ENCODE measurements at regions not wholly inside any gene's neighbourhood (a gene's known extent, or its start where the extent isn't known, plus 50 kb on each side); places are given as distances from the start of the nearest gene placed in this dataset.

GRCh38 chr9:82621447-82621846, 441.5 kb downstream of the RASEF start:
- Mint-ChIP-seq H3K27ac (no peak overlapping the region), H3K36me3 (peaks cover 0 to 3% (median 0%) of the 10 kb centered on the region in 3 donors), H3K4me3 (no peak overlapping the region), H3K4me1 (no peaks in the 10 kb centered on the region), H3K9me3 (peaks cover 2 to 12% (median 7%) of the 10 kb centered on the region in 6 donors), H3K27me3 (ENCODE audit: low read depth in 3 of 3) (no peaks in the 10 kb centered on the region)
- no peak for DNase-seq

- no peak overlapping the region for H3K27ac Mint-ChIP-seq
- H3K4me3 Mint-ChIP-seq = no peak overlapping the region
- H3K36me3 Mint-ChIP-seq = no peaks in the 10 kb centered on the region
- peaks cover 1 to 2% (median 2%) of the 10 kb centered on the region in 3 donors for H3K27me3 Mint-ChIP-seq (ENCODE audit: low read depth in 3 of 3)
- peaks cover 13 to 34% (median 20%) of the 10 kb centered on the region in 6 donors for H3K9me3 Mint-ChIP-seq
- DNase-seq = no peak
- H3K4me1 Mint-ChIP-seq = no peaks in the 10 kb centered on the region
Measured at GRCh38 chr9:82637368-82637767, 425.6 kb downstream of the RASEF start.

- H3K9me3 Mint-ChIP-seq = peaks cover 5 to 29% (median 9%) of the 10 kb centered on the region in 6 donors
- DNase-seq = no peak
- no peaks in the 10 kb centered on the region for H3K4me1 Mint-ChIP-seq
- no peak overlapping the region for H3K4me3 Mint-ChIP-seq
- no peak overlapping the region for H3K27ac Mint-ChIP-seq
- no peaks in the 10 kb centered on the region for H3K36me3 Mint-ChIP-seq
- H3K27me3 Mint-ChIP-seq (ENCODE audit: low read depth in 3 of 3) = peaks cover 0 to 1% (median 0%) of the 10 kb centered on the region in 3 donors
Measured at GRCh38 chr9:82645600-82645999, 417.3 kb downstream of the RASEF start.

DNA sequence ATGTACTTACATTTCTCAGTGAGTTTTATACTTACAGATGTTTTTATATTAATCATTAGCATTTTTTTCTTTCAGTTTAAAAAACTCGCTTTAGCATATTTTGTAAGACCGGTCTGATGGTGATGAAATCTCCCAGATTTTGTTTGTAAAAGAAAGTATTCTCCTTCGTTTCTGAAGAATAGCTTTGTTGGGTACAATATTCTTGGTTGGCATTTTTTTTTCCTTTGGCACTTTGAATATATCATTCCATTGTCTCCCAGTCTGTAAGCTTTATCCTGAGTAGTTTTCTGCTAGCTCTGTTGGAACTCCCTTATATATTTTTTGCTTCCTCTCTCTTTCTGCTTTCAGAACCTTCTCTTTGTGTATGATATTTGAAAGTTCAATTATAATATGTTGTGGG, 412.6 kb downstream of the RASEF start:
- no peak for DNase-seq
- H3K27ac Mint-ChIP-seq = no peak overlapping the region
- no peaks in the 10 kb centered on the region for H3K27me3 Mint-ChIP-seq (ENCODE audit: low read depth in 3 of 3)
- H3K4me1 Mint-ChIP-seq = no peaks in the 10 kb centered on the region
- peaks cover 8 to 32% (median 13%) of the 10 kb centered on the region in 6 donors for H3K9me3 Mint-ChIP-seq
- no peaks in the 10 kb centered on the region for H3K36me3 Mint-ChIP-seq
- H3K4me3 Mint-ChIP-seq = no peak overlapping the region

DNA sequence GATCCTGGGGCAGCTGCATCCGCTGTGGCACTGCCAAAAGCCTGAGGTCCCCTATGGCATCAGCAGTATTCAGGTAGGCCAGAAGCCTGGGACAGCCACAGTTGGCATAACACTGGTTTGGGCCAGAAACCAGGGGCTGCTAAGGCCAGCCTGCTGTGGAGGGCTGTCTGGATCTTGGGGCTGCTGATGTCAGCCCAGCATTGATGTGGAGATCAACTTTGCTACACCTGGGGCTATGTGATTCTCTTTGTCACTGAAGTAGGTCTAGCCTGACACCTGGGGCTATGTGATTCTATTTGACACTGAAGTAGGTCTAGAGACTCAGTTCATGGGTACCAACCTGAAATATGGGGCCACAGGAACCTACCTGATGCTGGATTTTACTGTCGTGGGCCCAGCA, 411.5 kb downstream of the RASEF start:
- no peak overlapping the region for H3K4me3 Mint-ChIP-seq
- no peak for DNase-seq
- H3K4me1 Mint-ChIP-seq = no peaks in the 10 kb centered on the region
- H3K27me3 Mint-ChIP-seq (ENCODE audit: low read depth in 3 of 3) = no peaks in the 10 kb centered on the region
- H3K36me3 Mint-ChIP-seq = no peaks in the 10 kb centered on the region
- peaks cover 8 to 39% (median 14%) of the 10 kb centered on the region in 6 donors for H3K9me3 Mint-ChIP-seq
- H3K27ac Mint-ChIP-seq = no peak overlapping the region

DNA sequence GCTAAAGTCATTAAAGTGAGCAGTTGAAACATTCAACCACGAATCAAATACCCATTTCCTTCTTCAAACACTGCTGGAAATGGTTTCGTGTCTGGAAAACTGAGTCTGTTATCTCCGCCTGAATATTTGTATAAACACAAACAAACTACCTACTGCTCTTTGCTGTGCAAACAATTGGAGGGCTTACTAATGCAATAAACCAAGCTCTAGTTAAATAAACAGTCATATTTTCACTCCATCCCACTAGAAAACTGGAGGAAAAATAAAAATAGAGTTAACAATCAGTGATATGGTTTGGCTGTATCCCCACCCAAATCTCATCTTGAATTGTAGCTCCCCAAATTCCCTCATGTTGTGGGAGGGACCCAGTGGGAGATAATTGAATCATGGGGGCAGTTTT, 397.6 kb downstream of the RASEF start:
- DNase-seq = no peak
- H3K36me3 Mint-ChIP-seq = no peaks in the 10 kb centered on the region

GRCh38 chr9:82668689-82669199, 394.2 kb downstream of the RASEF start:
- H3K4me1 Mint-ChIP-seq = no peaks in the 10 kb centered on the region
- H3K27me3 Mint-ChIP-seq (ENCODE audit: low read depth in 3 of 3) = peaks cover 0 to 3% (median 2%) of the 10 kb centered on the region in 3 donors
- no peak overlapping the region for H3K4me3 Mint-ChIP-seq
- peaks cover under 1 to 8% (median 5%) of the 10 kb centered on the region in 6 donors for H3K9me3 Mint-ChIP-seq
- no peak overlapping the region for H3K27ac Mint-ChIP-seq
- H3K36me3 Mint-ChIP-seq = no peaks in the 10 kb centered on the region
- DNase-seq = no peak

More for the DNA sequence above, 397.6 kb downstream of the RASEF start:
- H3K27ac Mint-ChIP-seq = no peak overlapping the region
- H3K4me1 Mint-ChIP-seq = no peaks in the 10 kb centered on the region
- H3K4me3 Mint-ChIP-seq = no peak overlapping the region
- no peaks in the 10 kb centered on the region for H3K27me3 Mint-ChIP-seq (ENCODE audit: low read depth in 3 of 3)
- peaks cover 3 to 12% (median 7%) of the 10 kb centered on the region in 6 donors for H3K9me3 Mint-ChIP-seq

- peaks cover 0 to 11% (median 4%) of the 10 kb centered on the region in 6 donors for H3K9me3 Mint-ChIP-seq
- no peak overlapping the region for H3K27ac Mint-ChIP-seq
- H3K36me3 Mint-ChIP-seq = no peaks in the 10 kb centered on the region
- H3K4me3 Mint-ChIP-seq = no peak overlapping the region
- peaks cover 0 to 3% (median 2%) of the 10 kb centered on the region in 3 donors for H3K27me3 Mint-ChIP-seq (ENCODE audit: low read depth in 3 of 3)
- DNase-seq = no peak
- no peaks in the 10 kb centered on the region for H3K4me1 Mint-ChIP-seq
Measured at GRCh38 chr9:82670000-82670399, 392.9 kb downstream of the RASEF start.

DNA sequence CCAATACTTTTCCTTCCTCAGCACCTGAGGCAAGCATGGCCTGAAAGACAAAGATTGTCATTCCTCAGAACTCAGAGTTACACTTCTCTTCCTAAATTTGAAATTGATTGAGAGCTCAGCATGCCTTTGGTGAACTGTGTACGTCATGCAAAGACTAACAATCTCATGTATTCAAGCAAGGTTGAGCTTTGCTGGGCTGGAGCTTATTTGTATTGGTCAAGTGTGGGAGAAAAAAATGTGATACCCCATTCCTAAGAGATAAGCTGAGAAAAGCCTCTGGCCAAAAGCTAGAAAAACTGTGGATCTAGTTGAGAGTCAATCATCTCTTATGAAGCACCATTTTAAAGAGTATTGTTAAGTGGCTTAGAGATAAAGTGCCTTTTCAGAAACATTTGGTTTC, 392.2 kb downstream of the RASEF start:
- Mint-ChIP-seq H3K9me3 (peaks cover 0 to 11% (median 3%) of the 10 kb centered on the region in 6 donors), H3K4me3 (no peak overlapping the region), H3K27me3 (ENCODE audit: low read depth in 3 of 3) (peaks cover 0 to 3% (median 2%) of the 10 kb centered on the region in 3 donors), H3K27ac (no peak overlapping the region), H3K4me1 (no peaks in the 10 kb centered on the region), H3K36me3 (no peaks in the 10 kb centered on the region)
- DNase-seq = no peak

DNA sequence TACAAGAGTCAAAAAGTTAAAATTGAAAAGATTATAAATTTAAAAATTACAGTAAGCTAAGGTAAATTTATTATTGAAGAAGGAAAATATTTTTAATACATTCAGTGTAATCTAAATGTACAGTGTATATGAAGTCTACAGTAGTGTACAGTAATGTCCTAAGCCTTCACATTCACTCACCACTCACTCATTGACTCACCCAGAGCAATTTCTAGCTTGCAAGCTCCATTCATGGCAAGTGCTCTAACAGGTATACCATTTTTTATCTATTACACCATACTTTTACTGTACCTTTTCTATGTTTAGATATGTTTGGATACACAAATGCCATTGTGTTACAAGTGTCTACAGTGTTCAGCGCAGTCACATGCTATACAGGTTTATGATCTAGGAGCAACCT, 389.7 kb downstream of the RASEF start:
- H3K27me3 Mint-ChIP-seq (ENCODE audit: low read depth in 3 of 3) = peaks cover 0 to 3% (median 2%) of the 10 kb centered on the region in 3 donors
- no peak for DNase-seq
- peaks cover 0 to 15% (median 4%) of the 10 kb centered on the region in 6 donors for H3K9me3 Mint-ChIP-seq
- no peaks in the 10 kb centered on the region for H3K36me3 Mint-ChIP-seq
- H3K27ac Mint-ChIP-seq = no peak overlapping the region
- no peaks in the 10 kb centered on the region for H3K4me1 Mint-ChIP-seq
- no peak overlapping the region for H3K4me3 Mint-ChIP-seq

DNA sequence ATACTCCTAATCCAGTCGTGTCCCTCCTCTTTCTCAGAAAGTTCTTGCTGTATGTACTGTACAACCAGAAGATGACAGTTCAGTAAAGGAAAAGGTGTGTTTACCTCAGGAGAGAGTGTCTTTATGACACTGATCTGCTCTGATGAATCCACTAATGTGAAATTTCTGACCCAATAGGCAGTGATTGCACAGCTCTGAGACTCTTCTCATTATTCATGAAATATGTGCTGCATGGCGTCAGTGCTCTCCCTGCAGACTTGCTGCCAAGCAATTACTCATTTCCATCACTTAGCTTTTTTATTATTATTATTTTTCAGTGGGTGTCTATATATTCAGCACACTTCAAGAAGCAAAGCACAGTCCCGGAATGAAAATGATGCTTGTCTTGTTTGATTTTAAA, 389.0 kb downstream of the RASEF start:
- H3K27ac Mint-ChIP-seq = no peak overlapping the region
- no peak overlapping the region for H3K4me3 Mint-ChIP-seq
- DNase-seq = no peak
- H3K27me3 Mint-ChIP-seq (ENCODE audit: low read depth in 3 of 3) = peaks cover 0 to 3% (median 2%) of the 10 kb centered on the region in 3 donors
- H3K4me1 Mint-ChIP-seq = no peaks in the 10 kb centered on the region
- H3K36me3 Mint-ChIP-seq = no peaks in the 10 kb centered on the region
- peaks cover 0 to 15% (median 4%) of the 10 kb centered on the region in 6 donors for H3K9me3 Mint-ChIP-seq

DNA sequence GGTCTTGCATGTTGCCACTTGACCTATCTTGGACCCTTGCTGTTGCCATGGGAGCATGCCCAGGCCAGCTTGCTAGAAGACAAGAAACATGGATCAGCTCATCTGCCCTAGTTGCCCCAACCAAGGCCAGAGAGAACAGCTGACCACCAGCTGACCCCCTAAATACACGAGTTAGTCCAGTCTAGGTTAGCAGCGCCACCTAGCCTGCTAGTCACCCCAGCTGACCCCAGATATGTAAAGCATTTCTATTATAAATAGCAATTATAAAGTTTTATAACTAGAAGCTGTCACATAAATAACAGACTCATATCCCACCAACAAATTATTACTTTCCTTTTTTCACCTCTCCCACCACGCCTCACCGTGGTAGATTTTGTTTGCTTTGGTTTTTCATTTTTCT, 387.8 kb downstream of the RASEF start:
- H3K36me3 Mint-ChIP-seq = no peaks in the 10 kb centered on the region

GRCh38 chr9:82675605-82676004, 387.3 kb downstream of the RASEF start:
- Mint-ChIP-seq H3K4me1 (no peaks in the 10 kb centered on the region), H3K9me3 (peaks cover 0 to 11% (median 4%) of the 10 kb centered on the region in 6 donors), H3K27me3 (ENCODE audit: low read depth in 3 of 3) (peaks cover 0 to 3% (median 2%) of the 10 kb centered on the region in 3 donors), H3K36me3 (no peaks in the 10 kb centered on the region), H3K27ac (no peak overlapping the region), H3K4me3 (no peak overlapping the region)
- DNase-seq = no peak

More for the DNA sequence above, 387.8 kb downstream of the RASEF start:
- DNase-seq = no peak
- Mint-ChIP-seq H3K27ac (no peak overlapping the region), H3K4me3 (no peak overlapping the region), H3K27me3 (ENCODE audit: low read depth in 3 of 3) (peaks cover 0 to 3% (median 2%) of the 10 kb centered on the region in 3 donors), H3K4me1 (no peaks in the 10 kb centered on the region), H3K9me3 (peaks cover 0 to 13% (median 6%) of the 10 kb centered on the region in 6 donors)

GRCh38 chr9:82677086-82677485, 385.9 kb downstream of the RASEF start:
- H3K4me3 Mint-ChIP-seq = no peak overlapping the region
- H3K9me3 Mint-ChIP-seq = peaks cover 0 to 11% (median 4%) of the 10 kb centered on the region in 6 donors
- no peak overlapping the region for H3K27ac Mint-ChIP-seq
- H3K36me3 Mint-ChIP-seq = no peaks in the 10 kb centered on the region
- no peaks in the 10 kb centered on the region for H3K27me3 Mint-ChIP-seq (ENCODE audit: low read depth in 3 of 3)
- DNase-seq = no peak
- no peaks in the 10 kb centered on the region for H3K4me1 Mint-ChIP-seq

GRCh38 chr9:82679472-82679871, 383.5 kb downstream of the RASEF start:
- Mint-ChIP-seq H3K4me1 (no peaks in the 10 kb centered on the region), H3K36me3 (no peaks in the 10 kb centered on the region), H3K27ac (no peak overlapping the region), H3K9me3 (peaks cover 0 to 11% (median 6%) of the 10 kb centered on the region in 6 donors), H3K4me3 (no peak overlapping the region), H3K27me3 (ENCODE audit: low read depth in 3 of 3) (no peaks in the 10 kb centered on the region)
- no peak for DNase-seq

Data from immature natural killer cell (primary cell).